ENCODE measurements at regions not wholly inside any gene's neighbourhood (a gene's known extent, or its start where the extent isn't known, plus 50 kb on each side); places are given as distances from the start of the nearest gene placed in this dataset.
A peak's percentile ranks its signal among the peaks of the same experiment; 100 is the strongest.

- WGBS (ENCODE audit: low lambda C conversion rate), result 81% methylated on average over 2 of the region's 2 CpGs
- Histone ChIP-seq H3K79me2 (ENCODE audit: insufficient read depth) (no peaks in the 10 kb centered on the region), H4K20me1 (ENCODE audit: insufficient read depth) (no peaks in the 10 kb centered on the region), H3K36me3 (replicated peaks in 1 of 2; ENCODE audit: control insufficient read depth in 1 of 2, insufficient read depth in 2 of 2, low read length in 1 of 2) (no peaks in the 10 kb centered on the region), H3K27ac (ENCODE audit: low read depth in 2 of 2, low read length in 1 of 2) (peak overlapping the region in 1 of 2 experiments; percentile 64; a peak in 1 of 4 replicates), H3K9ac (no peak overlapping the region), H3K4me2 (no peak overlapping the region), H3K4me3 (ENCODE audit: low read depth in 2 of 2, low read length in 1 of 2) (no peak overlapping the region), H3K9me2 (no peaks in the 10 kb centered on the region), H3F3A (replicated peaks; ENCODE audit: insufficient read depth) (no peaks in the 10 kb centered on the region), H3K4me1 (ENCODE audit: control insufficient read depth in 1 of 2, insufficient read depth in 2 of 2, low read depth in 1 of 2, low read length in 1 of 2) (peaks cover 3 to 21% of the 10 kb centered on the region in 2 experiments; a peak in 3 of 4 replicates), H3K27me3 (ENCODE audit: insufficient read depth) (no peaks in the 10 kb centered on the region), H3K9me3 (no peaks in the 10 kb centered on the region), H2AFZ (ENCODE audit: low read depth) (no peak overlapping the region)
- TF ChIP-seq EP300 (IDR thresholded peaks at IDR 0.05; ENCODE audit: borderline replicate concordance in 1 of 2, low read depth in 1 of 2, low read length in 1 of 2) (no peak), ZBTB33 (IDR thresholded peaks at IDR 0.05; ENCODE audit: borderline replicate concordance, low read depth) (no peak), NFIC (IDR thresholded peaks at IDR 0.05; ENCODE audit: borderline replicate concordance) (peak; percentile 74), ELF1 (IDR thresholded peaks at IDR 0.05) (no peak), SMC3 (IDR thresholded peaks at IDR 0.05; ENCODE audit: low read depth, low read length) (no peak), YY1 (IDR thresholded peaks at IDR 0.05; ENCODE audit: low read depth) (no peak), FOXJ3 (CRISPR knock-in tag; IDR thresholded peaks at IDR 0.05) (no peak), TCF12 (IDR thresholded peaks at IDR 0.05) (no peak), RAD21 (IDR thresholded peaks at IDR 0.05; ENCODE audit: low read length) (no peak)
- TF ChIP-seq, protein P1, sequence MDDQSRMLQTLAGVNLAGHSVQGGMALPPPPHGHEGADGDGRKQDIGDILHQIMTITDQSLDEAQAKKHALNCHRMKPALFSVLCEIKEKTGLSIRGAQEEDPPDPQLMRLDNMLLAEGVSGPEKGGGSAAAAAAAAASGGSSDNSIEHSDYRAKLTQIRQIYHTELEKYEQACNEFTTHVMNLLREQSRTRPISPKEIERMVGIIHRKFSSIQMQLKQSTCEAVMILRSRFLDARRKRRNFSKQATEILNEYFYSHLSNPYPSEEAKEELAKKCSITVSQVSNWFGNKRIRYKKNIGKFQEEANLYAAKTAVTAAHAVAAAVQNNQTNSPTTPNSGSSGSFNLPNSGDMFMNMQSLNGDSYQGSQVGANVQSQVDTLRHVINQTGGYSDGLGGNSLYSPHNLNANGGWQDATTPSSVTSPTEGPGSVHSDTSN (IDR thresholded peaks at IDR 0.05), result peak; percentile 45; the same call in 1 of the 2 replicates
- TF ChIP-seq, protein P2, sequence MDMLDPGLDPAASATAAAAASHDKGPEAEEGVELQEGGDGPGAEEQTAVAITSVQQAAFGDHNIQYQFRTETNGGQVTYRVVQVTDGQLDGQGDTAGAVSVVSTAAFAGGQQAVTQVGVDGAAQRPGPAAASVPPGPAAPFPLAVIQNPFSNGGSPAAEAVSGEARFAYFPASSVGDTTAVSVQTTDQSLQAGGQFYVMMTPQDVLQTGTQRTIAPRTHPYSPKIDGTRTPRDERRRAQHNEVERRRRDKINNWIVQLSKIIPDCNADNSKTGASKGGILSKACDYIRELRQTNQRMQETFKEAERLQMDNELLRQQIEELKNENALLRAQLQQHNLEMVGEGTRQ (IDR thresholded peaks at IDR 0.05; ENCODE audit: borderline replicate concordance, low read depth, low read length), result no peak
- no peak for DNase-seq
- CTCF ChIA-PET, result interaction anchor here (1.3 to 2.1 kb wide), 2 partner anchors 12 to 319 kb away, joined by 5 to 12 read pairs; no protein-coding TSS in a partner anchor
- POLR2A ChIA-PET, result no interaction called here
Observed at GRCh38 chr1:115457289-115457688, 119.2 kb upstream of the NGF start.

DNA sequence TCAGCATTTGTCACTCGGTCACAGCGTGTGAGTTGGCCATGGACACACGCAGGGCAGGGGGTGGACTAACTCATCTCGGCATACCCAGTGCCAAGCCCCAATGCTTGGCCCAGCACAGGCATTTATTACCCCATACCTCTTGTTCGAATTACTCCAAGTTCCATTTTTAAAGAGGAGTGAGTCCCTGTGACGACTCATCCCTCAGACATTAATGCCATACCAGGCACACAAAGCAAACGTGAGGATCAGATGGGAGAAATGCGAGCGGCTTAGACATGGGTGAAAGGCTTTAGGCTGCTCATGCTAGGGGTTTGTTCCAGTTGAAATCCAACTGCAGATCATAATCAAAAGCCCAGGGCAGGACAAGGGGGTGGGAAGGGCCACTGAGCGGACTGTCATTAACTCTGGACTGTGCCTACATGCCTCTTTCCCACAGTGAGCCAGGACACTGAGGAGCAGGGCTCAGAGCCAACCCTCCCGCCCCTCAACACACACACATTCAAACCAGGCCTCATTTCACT, 118.5 kb upstream of the NGF start:
- H3K9ac ChIP-seq, result no peak overlapping the region
- POLR2A ChIA-PET, result no interaction called here
- CTCF ChIA-PET, result interaction anchor here (1.3 to 2.1 kb wide), 2 partner anchors 13 to 318 kb away, joined by 5 to 12 read pairs; no protein-coding TSS in a partner anchor
- WGBS (ENCODE audit: low lambda C conversion rate), result 64% methylated on average over 10 of the region's 11 CpGs
- no peaks in the 10 kb centered on the region for H4K20me1 ChIP-seq (ENCODE audit: insufficient read depth)
- H3K36me3 ChIP-seq (replicated peaks in 1 of 2; ENCODE audit: control insufficient read depth in 1 of 2, insufficient read depth in 2 of 2, low read length in 1 of 2), result no peaks in the 10 kb centered on the region
- TF ChIP-seq FOSL2 (IDR thresholded peaks at IDR 0.05; ENCODE audit: borderline replicate concordance, low read depth) (0 out of 2 replicates have a peak, but pooled peaks have one; percentile 37), MAX (IDR thresholded peaks at IDR 0.05; ENCODE audit: low read depth) (no peak)
- H3K4me1 ChIP-seq (ENCODE audit: control insufficient read depth in 1 of 2, insufficient read depth in 2 of 2, low read depth in 1 of 2, low read length in 1 of 2), result peaks cover 3 to 21% of the 10 kb centered on the region in 2 experiments; a peak in 3 of 4 replicates
- H3K4me3 ChIP-seq (ENCODE audit: low read depth in 2 of 2, low read length in 1 of 2), result no peak overlapping the region
- no peaks in the 10 kb centered on the region for H3K9me3 ChIP-seq
- peak overlapping the region; percentile 5 to 64; a peak in 1 of 4 replicates for H3K27ac ChIP-seq (ENCODE audit: low read depth in 2 of 2, low read length in 1 of 2)
- H3K9me2 ChIP-seq, result no peaks in the 10 kb centered on the region
- no peaks in the 10 kb centered on the region for H3K27me3 ChIP-seq (ENCODE audit: insufficient read depth)
- no peak overlapping the region for H2AFZ ChIP-seq (ENCODE audit: low read depth)
- H3K4me2 ChIP-seq, result no peak overlapping the region
- no peak for DNase-seq
- no peaks in the 10 kb centered on the region for H3F3A ChIP-seq (replicated peaks; ENCODE audit: insufficient read depth)
- H3K79me2 ChIP-seq (ENCODE audit: insufficient read depth), result no peaks in the 10 kb centered on the region
